ENCODE measurements at regions not wholly inside any gene's neighbourhood (a gene's known extent, or its start where the extent isn't known, plus 50 kb on each side); places are given as distances from the start of the nearest gene placed in this dataset.

DNA sequence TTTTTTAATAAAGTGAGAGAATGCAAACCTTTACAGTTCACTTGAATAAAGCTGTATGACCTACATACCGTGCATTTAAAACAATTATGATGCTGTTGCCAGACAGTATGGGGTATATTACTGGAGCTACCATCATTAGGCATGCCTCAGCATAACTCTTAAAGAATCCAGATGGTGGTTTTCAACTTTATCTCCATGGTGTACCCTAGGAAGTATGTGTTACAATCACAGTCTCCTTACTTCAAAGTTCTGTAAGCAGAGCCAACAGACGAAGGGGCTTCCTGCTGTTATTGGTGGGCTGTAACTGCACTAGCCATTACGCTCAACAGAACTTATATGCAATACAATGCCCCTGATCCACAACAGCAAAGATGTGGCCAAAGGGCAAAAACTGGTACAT lies 803.3 kb downstream of the DTWD2 start:
- TF ChIP-seq POLR2A (IDR thresholded peaks at IDR 0.05; ENCODE audit: low read length): no peak
- no peak for TF ChIP-seq GATA1 (IDR thresholded peaks at IDR 0.05; ENCODE audit: low read depth, low read length)
